HepG2 (cell line): ENCODE measurements at regions not wholly inside any gene's neighbourhood (a gene's known extent, or its start where the extent isn't known, plus 50 kb on each side); places are given as distances from the start of the nearest gene placed in this dataset.

Experiments used
- POLR2AphosphoS5 ChIP-seq: IDR thresholded peaks from 2 replicates; pipeline ENCODE4 v1.6.1; 2012; ENCODE audit warnings: low read depth, low read length
- RNF219 ChIP-seq: sonication (generic); formaldehyde crosslinking; IDR thresholded peaks from 2 replicates; pipeline ENCODE4 v1.5.0; 2020; ENCODE audit warnings: mild to moderate bottlenecking, missing genetic modification reagents
- TF ChIP-seq, protein P1 (sequence below): sonication (generic); formaldehyde crosslinking; IDR thresholded peaks from 2 replicates; pipeline ENCODE4 v1.4.0; 2020; ENCODE audit warnings: mild to moderate bottlenecking, missing genetic modification reagents

- TF ChIP-seq RNF219 (CRISPR knock-in tag), result no peak
- no peak for TF ChIP-seq POLR2AphosphoS5
- TF ChIP-seq, protein P1, sequence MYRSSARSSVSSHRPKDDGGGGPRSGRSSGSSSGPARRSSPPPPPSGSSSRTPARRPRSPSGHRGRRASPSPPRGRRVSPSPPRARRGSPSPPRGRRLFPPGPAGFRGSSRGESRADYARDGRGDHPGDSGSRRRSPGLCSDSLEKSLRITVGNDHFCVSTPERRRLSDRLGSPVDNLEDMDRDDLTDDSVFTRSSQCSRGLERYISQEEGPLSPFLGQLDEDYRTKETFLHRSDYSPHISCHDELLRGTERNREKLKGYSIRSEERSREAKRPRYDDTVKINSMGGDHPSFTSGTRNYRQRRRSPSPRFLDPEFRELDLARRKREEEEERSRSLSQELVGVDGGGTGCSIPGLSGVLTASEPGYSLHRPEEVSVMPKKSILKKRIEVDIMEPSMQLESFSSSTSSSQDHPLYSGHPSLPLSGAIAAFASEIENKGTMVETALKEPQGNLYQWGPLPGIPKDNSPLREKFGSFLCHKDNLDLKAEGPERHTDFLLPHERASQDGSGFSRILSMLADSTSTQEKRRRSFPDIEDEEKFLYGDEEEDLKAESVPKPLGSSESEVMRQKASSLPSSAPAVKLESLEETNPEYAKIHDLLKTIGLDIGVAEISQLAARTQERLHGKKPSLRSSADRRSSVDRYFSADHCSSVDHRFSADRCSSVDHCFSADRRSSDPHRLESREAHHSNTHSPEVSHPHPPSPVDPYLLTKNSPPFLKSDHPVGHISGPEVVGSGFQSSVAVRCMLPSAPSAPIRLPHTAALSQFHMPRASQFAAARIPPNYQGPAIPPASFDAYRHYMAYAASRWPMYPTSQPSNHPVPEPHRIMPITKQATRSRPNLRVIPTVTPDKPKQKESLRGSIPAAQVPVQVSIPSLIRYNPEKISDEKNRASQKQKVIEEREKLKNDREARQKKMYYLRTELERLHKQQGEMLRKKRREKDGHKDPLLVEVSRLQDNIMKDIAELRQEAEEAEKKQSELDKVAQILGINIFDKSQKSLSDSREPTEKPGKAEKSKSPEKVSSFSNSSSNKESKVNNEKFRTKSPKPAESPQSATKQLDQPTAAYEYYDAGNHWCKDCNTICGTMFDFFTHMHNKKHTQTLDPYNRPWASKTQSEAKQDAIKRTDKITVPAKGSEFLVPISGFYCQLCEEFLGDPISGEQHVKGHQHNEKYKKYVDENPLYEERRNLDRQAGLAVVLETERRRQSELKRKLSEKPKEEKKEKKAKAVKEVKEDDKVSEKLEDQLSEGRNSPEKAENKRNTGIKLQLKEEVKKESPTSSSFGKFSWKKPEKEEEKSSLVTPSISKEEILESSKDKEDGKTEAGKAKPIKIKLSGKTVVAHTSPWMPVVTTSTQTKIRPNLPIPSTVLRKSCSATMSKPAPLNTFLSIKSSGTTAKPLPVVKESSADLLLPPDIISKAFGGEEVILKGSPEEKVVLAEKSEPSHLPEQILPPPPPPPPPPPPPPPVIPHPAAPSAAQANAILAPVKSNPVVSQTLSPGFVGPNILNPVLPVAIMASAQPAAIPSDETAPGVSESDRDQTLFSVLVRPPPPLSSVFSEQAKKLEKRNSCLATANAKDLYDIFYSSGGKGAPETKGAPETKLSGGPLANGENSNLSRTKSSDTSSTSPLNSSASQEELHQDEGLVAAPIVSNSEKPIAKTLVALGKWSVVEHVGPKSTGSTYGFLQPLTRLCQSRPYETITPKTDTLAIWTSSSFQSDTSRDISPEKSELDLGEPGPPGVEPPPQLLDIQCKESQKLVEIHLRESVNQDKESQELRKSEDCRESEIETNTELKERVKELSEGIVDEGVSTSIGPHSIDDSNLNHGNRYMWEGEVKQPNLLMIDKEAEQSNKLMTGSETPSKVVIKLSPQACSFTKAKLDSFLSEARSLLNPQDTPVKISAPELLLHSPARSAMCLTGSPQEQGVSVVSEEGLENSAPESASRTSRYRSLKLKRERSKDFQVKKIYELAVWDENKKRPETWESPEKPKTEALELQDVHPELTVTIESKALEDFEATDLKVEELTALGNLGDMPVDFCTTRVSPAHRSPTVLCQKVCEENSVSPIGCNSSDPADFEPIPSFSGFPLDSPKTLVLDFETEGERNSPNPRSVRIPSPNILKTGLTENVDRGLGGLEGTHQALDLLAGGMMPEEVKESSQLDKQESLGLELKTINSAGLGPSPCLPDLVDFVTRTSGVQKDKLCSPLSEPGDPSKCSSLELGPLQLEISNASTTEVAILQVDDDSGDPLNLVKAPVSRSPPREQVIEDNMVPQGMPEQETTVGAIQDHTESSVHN (CRISPR knock-in tag), result no peak
- TF ChIP-seq, all 625 proteins: peak for 0
Measured at GRCh38 chr10:21134645-21135022, 237.5 kb upstream of the NEBL start (continued).
